A549 (cell line): ENCODE measurements at regions not wholly inside any gene's neighbourhood (a gene's known extent, or its start where the extent isn't known, plus 50 kb on each side); places are given as distances from the start of the nearest gene placed in this dataset.

Source experiments
- ATAC-seq, 2 experiments: fragments of 200-7000 bp in 1 of 2; fragments of >200 bp in 1 of 2; cut with Nextera tagmentation in 1 of 2; cut with Tn5 transposase in 1 of 2; 3 replicates each; pipeline versions ENCODE4 v1.8.0 to v1.9.1; 2018 to 2020; ENCODE audit warnings: mild to moderate bottlenecking in 1 of 2, moderate library complexity in 1 of 2
- CTCF ChIA-PET: fragments of 300-600 bp; sonication (Branson Sonifier 250); formaldehyde crosslinking; extraction: SDS; loops from one replicate; lab custom pipeline; 2021; ENCODE audit warnings: antibody characterized with exemption, inconsistent platforms; lab: Yijun Ruan, JAX
- POLR2A ChIA-PET: fragments of 350-600 bp; formaldehyde crosslinking; extraction: SDS; loops from one replicate; lab custom pipeline; 2021; ENCODE audit warnings: antibody characterized with exemption, inconsistent platforms; lab: Yijun Ruan, JAX
- DNase-seq, 2 experiments: peaks; one replicate each; pipeline versions ENCODE4 v3.0.0 to v3.0.0-alpha.2; 2011 to 2016; ENCODE audit warnings: low read depth in 1 of 2, low spot score in 1 of 2
- FAIRE-seq: peaks from 2 replicates; lab custom pipeline; 2011; peaks lifted over from hg19 to GRCh38; lab: Jason Lieb, UNC
- H3K27ac ChIP-seq, 2 experiments: fragments of >200 bp; sonication (Bioruptor Twin); formaldehyde crosslinking; 3 replicates each; pipeline ENCODE4 v1.5.1; 2016 to 2017
- H3K4me1 ChIP-seq: fragments of >200 bp; sonication (Bioruptor Twin); formaldehyde crosslinking; 3 replicates; pipeline ENCODE4 v1.6.1; 2016
- H3K4me2 ChIP-seq: fragments of >200 bp; sonication (Bioruptor Twin); formaldehyde crosslinking; 3 replicates; pipeline ENCODE4 v1.6.1; 2016
- H3K4me3 ChIP-seq: fragments of >200 bp; sonication (Bioruptor Twin); formaldehyde crosslinking; 3 replicates; pipeline ENCODE4 v1.5.1; 2016
- H3K9me3 ChIP-seq: fragments of >200 bp; sonication (Bioruptor Twin); formaldehyde crosslinking; 3 replicates; pipeline ENCODE4 v1.6.1; 2016
- BHLHE40 ChIP-seq: IDR thresholded peaks from 2 replicates; pipeline ENCODE4 v1.6.1; 2012; ENCODE audit warnings: low read depth, low read length, inconsistent platforms
- CEBPB ChIP-seq, 2 experiments: fragments of >200 bp in 1 of 2; sonication (Bioruptor Twin) in 1 of 2; formaldehyde crosslinking in 1 of 2; IDR thresholded peaks; 2 replicates each; pipeline ENCODE4 v1.6.1; 2012 to 2016
- EP300 ChIP-seq, 2 experiments: fragments of >200 bp; sonication (Bioruptor Twin); formaldehyde crosslinking; IDR thresholded peaks; 2 replicates in 1 of 2; 3 replicates in 1 of 2; pipeline ENCODE4 v1.6.1; 2016 to 2017
- FOSB ChIP-seq: fragments of 250-450 bp; sonication (Bioruptor Pico); IDR thresholded peaks from 2 replicates; pipeline ENCODE4 v1.5.0; 2020; ENCODE audit warnings: mild to moderate bottlenecking, moderate library complexity
- HEYL ChIP-seq: fragments of 250-450 bp; sonication (Bioruptor Pico); IDR thresholded peaks from 2 replicates; pipeline ENCODE4 v1.8.0; 2021; ENCODE audit warnings: mild to moderate bottlenecking, moderate library complexity
- JUN ChIP-seq, 2 experiments: fragments of >200 bp; sonication (Bioruptor Twin); formaldehyde crosslinking; IDR thresholded peaks; 2 replicates in 1 of 2; 3 replicates in 1 of 2; pipeline ENCODE4 v1.6.1; 2016 to 2017
- KDM1A ChIP-seq: fragments of 200-600 bp; sonication (generic); IDR thresholded peaks from 2 replicates; pipeline ENCODE4 v1.6.1; 2016; ENCODE audit warnings: low read depth, mild to moderate bottlenecking
- PHF8 ChIP-seq: fragments of 200-600 bp; sonication (generic); IDR thresholded peaks from 2 replicates; pipeline ENCODE4 v1.6.1; 2016; ENCODE audit warnings: low read depth, mild to moderate bottlenecking, antibody characterized with exemption, moderate library complexity, borderline replicate concordance
- RCOR1 ChIP-seq: fragments of 150-350 bp; IDR thresholded peaks from 2 replicates; pipeline ENCODE4 v1.6.1; 2014; ENCODE audit warnings: antibody characterized with exemption, low read length, low read depth
- RFX5 ChIP-seq: fragments of 450-650 bp; IDR thresholded peaks from 2 replicates; pipeline ENCODE4 v1.7.1; 2014; ENCODE audit warnings: antibody characterized with exemption, mild to moderate bottlenecking, moderate library complexity
- SREBF2 ChIP-seq: fragments of 450-650 bp; IDR thresholded peaks from 2 replicates; pipeline ENCODE4 v1.6.1; 2014; ENCODE audit warnings: mild to moderate bottlenecking, moderate library complexity
- ZFP36 ChIP-seq: fragments of 450-650 bp; IDR thresholded peaks from 2 replicates; pipeline ENCODE4 v1.6.1; 2014; ENCODE audit warnings: borderline replicate concordance; ENCODE audit not compliant: partially characterized antibody
- WGBS: methylation state at CpG from one replicate; pipeline ENCODE4 v1.1.6; 2017; ENCODE audit errors: missing lambda C conversion rate; 5-methylcytosine and 5-hydroxymethylcytosine counted together
- TF ChIP-seq, protein P1 (sequence below): fragments of 150-350 bp; IDR thresholded peaks from 2 replicates; pipeline ENCODE4 v1.6.1; 2014; ENCODE audit warnings: low read depth, mild to moderate bottlenecking, low read length
- TF ChIP-seq, protein P2 (sequence below): IDR thresholded peaks from 2 replicates; pipeline ENCODE4 v1.6.1; 2012; ENCODE audit warnings: low read depth, borderline replicate concordance
- TF ChIP-seq, protein P3 (sequence below): fragments of 200-600 bp; sonication (generic); IDR thresholded peaks from 2 replicates; pipeline ENCODE4 v1.6.1; 2016; ENCODE audit warnings: antibody characterized with exemption, mild to moderate bottlenecking, moderate library complexity
- TF ChIP-seq, protein P4 (sequence below): fragments of >200 bp; sonication (Bioruptor Twin); formaldehyde crosslinking; IDR thresholded peaks from 3 replicates; pipeline ENCODE4 v1.6.1; 2016

DNA sequence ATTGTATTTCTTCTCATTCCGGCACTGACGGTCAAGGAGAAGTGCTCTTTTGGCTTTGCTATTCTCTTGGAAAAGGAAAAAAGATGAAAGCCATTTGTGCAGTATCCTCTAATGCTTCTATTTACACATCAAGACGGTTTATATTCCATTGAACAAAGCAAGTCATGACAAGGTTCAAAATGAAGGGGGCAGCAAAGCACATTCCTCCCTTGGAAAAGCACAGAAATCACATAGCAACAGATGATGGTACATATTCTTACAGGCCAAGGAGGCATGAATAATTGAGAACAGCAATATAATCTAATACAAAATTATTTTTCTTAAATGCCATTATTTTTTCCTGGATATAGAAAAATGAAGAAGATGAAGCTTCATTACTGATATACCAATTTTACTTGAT lies 508.2 kb upstream of the JAG1 start:
- no peak overlapping the region for H3K27ac ChIP-seq
- no peak for DNase-seq
- H3K4me3 ChIP-seq = no peak overlapping the region
- peaks cover 19% of the 10 kb centered on the region; the same call in 2 of the 3 replicates for H3K9me3 ChIP-seq
- ChIA-PET CTCF (interaction anchor here (1.0 kb wide), 1 partner anchor 507 kb away, joined by 3 read pairs; no protein-coding TSS in a partner anchor), POLR2A (no interaction called here)
- WGBS = 96% methylated on average over 3 of the region's 3 CpGs
- no peak for ATAC-seq
- peaks cover 12% of the 10 kb centered on the region; the same call in 2 of the 3 replicates for H3K4me1 ChIP-seq
- FAIRE-seq = peak; percentile 67
- no peak overlapping the region for H3K4me2 ChIP-seq
- no peak for TF ChIP-seq RCOR1
- peak; percentile 85 for TF ChIP-seq RFX5
- TF ChIP-seq ZFP36 = no peak

DNA sequence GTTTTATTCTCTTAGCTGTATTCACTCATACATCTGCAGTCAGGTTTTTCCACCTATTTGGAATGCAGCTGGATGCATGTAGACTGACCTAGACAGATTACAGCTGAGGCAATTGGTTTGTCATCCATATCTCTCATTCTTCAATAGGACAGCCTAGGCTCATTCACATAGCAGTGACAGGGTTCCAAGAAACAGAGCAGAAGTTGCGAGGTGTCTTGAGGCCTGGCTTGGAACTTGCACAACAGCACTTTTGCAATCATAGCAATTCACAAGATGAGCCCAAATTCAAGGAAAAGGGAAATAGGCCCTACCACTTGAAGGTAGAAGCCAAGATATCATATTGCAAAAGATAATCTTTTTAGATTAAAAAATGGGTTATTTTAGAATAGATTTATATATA lies 508.9 kb upstream of the JAG1 start:
- no peak for FAIRE-seq
- peaks cover 19% of the 10 kb centered on the region; the same call in 2 of the 3 replicates for H3K9me3 ChIP-seq
- H3K4me1 ChIP-seq = peaks cover 12% of the 10 kb centered on the region; the same call in 2 of the 3 replicates
- DNase-seq = no peak
- CTCF ChIA-PET = interaction anchor here (1.0 kb wide), 1 partner anchor 508 kb away, joined by 3 read pairs; no protein-coding TSS in a partner anchor
- POLR2A ChIA-PET = no interaction called here
- H3K4me2 ChIP-seq = no peak overlapping the region
- 87% methylated on average over 1 of the region's 1 CpG for WGBS
- ATAC-seq = no peak
- TF ChIP-seq, protein P1, sequence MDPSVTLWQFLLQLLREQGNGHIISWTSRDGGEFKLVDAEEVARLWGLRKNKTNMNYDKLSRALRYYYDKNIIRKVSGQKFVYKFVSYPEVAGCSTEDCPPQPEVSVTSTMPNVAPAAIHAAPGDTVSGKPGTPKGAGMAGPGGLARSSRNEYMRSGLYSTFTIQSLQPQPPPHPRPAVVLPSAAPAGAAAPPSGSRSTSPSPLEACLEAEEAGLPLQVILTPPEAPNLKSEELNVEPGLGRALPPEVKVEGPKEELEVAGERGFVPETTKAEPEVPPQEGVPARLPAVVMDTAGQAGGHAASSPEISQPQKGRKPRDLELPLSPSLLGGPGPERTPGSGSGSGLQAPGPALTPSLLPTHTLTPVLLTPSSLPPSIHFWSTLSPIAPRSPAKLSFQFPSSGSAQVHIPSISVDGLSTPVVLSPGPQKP = no peak
- TF ChIP-seq CEBPB (IDR thresholded peaks at IDR 0.05) = peak in 1 of 2 experiments; percentile 24; a peak in 1 of 4 replicates
- TF ChIP-seq, all 56 proteins: peak for 1
- no peak overlapping the region for H3K27ac ChIP-seq
- no peak overlapping the region for H3K4me3 ChIP-seq

DNA sequence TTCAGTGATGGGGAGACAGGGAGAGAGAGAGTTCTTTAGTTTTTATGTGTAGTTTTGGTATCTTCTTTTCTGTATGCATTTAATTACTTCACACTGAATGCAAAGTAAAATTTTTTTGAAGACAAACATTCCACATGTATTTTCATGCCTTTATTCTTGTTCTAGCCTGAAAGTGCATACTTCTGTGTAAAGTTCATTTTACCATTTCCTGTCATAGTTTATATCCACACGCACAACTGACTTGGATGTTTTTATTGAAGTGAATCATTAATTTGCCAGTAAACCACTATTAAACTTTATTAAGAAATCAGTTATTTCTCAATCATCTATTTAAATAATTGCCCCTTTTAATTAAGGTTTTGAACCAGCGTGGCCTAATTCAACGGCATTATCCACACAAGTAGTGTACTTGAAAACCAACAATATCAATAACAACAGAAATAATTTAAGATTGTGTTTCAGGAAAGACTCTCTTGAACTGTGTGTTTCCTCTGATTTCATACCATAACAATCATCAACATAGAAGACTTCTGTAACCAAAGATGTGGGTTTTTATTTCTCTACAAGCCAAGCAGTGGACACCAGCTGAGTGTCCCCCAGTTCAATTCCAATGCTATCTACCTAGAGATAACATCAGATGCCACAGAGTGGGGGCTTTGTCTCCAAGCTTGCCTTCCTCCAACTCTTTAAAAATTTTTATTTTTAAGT lies 512.7 kb upstream of the JAG1 start:
- H3K9me3 ChIP-seq = peaks cover 10% of the 10 kb centered on the region; the same call in 1 of the 3 replicates
- TF ChIP-seq, protein P2, sequence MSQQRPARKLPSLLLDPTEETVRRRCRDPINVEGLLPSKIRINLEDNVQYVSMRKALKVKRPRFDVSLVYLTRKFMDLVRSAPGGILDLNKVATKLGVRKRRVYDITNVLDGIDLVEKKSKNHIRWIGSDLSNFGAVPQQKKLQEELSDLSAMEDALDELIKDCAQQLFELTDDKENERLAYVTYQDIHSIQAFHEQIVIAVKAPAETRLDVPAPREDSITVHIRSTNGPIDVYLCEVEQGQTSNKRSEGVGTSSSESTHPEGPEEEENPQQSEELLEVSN = no peak
- TF ChIP-seq JUN (IDR thresholded peaks at IDR 0.05) = no peak
- no peak for TF ChIP-seq SREBF2
- no peak for TF ChIP-seq RCOR1
- TF ChIP-seq ZFP36 = no peak
- TF ChIP-seq, protein P3, sequence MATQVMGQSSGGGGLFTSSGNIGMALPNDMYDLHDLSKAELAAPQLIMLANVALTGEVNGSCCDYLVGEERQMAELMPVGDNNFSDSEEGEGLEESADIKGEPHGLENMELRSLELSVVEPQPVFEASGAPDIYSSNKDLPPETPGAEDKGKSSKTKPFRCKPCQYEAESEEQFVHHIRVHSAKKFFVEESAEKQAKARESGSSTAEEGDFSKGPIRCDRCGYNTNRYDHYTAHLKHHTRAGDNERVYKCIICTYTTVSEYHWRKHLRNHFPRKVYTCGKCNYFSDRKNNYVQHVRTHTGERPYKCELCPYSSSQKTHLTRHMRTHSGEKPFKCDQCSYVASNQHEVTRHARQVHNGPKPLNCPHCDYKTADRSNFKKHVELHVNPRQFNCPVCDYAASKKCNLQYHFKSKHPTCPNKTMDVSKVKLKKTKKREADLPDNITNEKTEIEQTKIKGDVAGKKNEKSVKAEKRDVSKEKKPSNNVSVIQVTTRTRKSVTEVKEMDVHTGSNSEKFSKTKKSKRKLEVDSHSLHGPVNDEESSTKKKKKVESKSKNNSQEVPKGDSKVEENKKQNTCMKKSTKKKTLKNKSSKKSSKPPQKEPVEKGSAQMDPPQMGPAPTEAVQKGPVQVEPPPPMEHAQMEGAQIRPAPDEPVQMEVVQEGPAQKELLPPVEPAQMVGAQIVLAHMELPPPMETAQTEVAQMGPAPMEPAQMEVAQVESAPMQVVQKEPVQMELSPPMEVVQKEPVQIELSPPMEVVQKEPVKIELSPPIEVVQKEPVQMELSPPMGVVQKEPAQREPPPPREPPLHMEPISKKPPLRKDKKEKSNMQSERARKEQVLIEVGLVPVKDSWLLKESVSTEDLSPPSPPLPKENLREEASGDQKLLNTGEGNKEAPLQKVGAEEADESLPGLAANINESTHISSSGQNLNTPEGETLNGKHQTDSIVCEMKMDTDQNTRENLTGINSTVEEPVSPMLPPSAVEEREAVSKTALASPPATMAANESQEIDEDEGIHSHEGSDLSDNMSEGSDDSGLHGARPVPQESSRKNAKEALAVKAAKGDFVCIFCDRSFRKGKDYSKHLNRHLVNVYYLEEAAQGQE = no peak
- TF ChIP-seq HEYL = no peak
- no peak for TF ChIP-seq PHF8
- TF ChIP-seq, protein P4, sequence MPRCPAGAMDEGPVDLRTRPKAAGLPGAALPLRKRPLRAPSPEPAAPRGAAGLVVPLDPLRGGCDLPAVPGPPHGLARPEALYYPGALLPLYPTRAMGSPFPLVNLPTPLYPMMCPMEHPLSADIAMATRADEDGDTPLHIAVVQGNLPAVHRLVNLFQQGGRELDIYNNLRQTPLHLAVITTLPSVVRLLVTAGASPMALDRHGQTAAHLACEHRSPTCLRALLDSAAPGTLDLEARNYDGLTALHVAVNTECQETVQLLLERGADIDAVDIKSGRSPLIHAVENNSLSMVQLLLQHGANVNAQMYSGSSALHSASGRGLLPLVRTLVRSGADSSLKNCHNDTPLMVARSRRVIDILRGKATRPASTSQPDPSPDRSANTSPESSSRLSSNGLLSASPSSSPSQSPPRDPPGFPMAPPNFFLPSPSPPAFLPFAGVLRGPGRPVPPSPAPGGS = no peak
- TF ChIP-seq EP300 (IDR thresholded peaks at IDR 0.05) = no peak
- TF ChIP-seq FOSB (CRISPR knock-in tag) = no peak
- TF ChIP-seq KDM1A = no peak
- no peak for TF ChIP-seq BHLHE40
- TF ChIP-seq, all 56 proteins: peak for 0
- POLR2A ChIA-PET = no interaction called here
- H3K4me2 ChIP-seq = no peak overlapping the region
- 75% methylated on average over 3 of the region's 3 CpGs for WGBS
- H3K4me1 ChIP-seq = no peaks in the 10 kb centered on the region
- DNase-seq (no peak), FAIRE-seq (no peak), ATAC-seq (no peak)
- CTCF ChIA-PET = interaction anchor here (1.4 kb wide), 1 partner anchor 19 kb away, joined by 3 read pairs; no protein-coding TSS in a partner anchor
- no peak overlapping the region for H3K27ac ChIP-seq
- H3K4me3 ChIP-seq = no peak overlapping the region
